ENCODE measurements at regions not wholly inside any gene's neighbourhood (a gene's known extent, or its start where the extent isn't known, plus 50 kb on each side); places are given as distances from the start of the nearest gene placed in this dataset.

DNA sequence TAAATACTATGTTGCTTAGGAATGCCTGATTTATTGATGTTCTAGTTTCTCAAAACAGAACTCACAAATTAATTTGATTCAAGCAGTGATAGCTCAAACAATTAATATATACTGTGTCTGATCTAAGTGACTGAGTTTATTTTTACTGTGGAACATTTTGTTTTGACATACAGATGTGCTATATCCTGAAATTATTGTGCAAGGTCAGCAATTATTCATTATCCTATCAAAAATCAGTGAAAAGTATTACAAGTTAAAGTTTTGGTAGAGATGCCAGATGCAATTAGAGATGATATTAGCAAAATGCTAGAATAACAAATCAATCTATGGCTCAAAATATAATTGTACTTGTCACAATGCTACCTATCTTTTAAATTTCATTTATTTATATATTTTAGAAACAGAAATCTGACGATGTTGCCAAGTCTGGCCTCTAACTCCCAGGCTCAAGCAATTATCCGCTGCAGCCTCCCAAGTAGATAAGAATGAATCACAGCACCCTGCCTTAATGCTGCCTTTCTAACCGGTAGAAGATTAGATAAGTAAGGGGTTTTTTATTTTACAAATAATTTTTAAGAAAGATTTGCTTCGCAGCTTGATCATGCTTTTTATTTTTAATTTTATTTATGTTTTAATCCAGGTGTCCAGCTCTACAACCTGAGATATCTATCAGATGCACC is 825.5 kb upstream of the NDST4 start:
- Mint-ChIP-seq H3K36me3 (no peaks in the 10 kb centered on the region), H3K4me1 (no peaks in the 10 kb centered on the region), H3K27me3 (no peaks in the 10 kb centered on the region), H3K9me3 (peaks cover 2 to 4% (median 4%) of the 10 kb centered on the region in 3 donors), H3K27ac (no peak overlapping the region), H3K4me3 (no peak overlapping the region)

DNA sequence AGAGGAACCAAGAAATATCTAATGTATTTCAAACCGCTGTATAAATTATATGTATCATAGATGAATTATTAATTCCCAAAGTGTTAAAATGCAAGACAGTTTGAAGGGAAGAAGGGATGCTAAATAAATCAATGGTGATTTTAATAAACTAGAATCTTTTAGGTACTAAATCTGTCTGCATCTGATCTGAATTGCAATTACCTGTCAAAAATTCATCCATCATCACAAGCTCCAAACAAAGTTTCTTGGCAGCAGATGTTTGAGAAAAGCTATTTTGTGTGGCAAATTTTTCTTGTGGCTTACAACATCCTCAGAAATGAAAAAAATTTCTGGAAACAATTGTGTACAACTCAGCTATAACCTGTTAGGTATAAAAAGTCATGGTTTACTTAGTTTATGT is 816.0 kb upstream of the NDST4 start:
- peaks cover 0 to 2% (median 0%) of the 10 kb centered on the region in 3 donors for H3K9me3 Mint-ChIP-seq
- H3K4me3 Mint-ChIP-seq = no peak overlapping the region
- no peaks in the 10 kb centered on the region for H3K36me3 Mint-ChIP-seq
- no peak overlapping the region for H3K27ac Mint-ChIP-seq
- H3K4me1 Mint-ChIP-seq = no peaks in the 10 kb centered on the region
- no peaks in the 10 kb centered on the region for H3K27me3 Mint-ChIP-seq

DNA sequence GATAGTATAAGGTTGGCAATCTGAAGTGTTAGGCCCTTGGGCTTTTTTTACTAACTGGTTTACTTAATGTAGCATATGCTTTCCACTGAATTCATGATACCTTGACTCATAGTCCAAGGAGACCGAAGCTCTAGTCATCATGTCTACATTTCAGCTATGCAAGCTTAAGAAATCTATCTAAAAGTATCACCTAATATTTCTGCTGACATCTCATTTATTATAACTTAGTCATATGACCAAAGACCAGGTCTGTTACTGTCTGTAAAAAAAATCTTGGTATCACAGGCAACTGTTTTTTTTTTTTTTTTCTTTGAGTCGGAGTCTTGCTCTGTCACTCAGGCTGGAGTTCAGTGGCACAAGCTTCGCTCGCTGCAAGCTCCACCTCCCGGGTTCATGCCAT is 814.0 kb upstream of the NDST4 start:
- H3K4me3 Mint-ChIP-seq = no peak overlapping the region
- peaks cover 0 to 2% (median 0%) of the 10 kb centered on the region in 3 donors for H3K9me3 Mint-ChIP-seq
- no peaks in the 10 kb centered on the region for H3K36me3 Mint-ChIP-seq
- no peaks in the 10 kb centered on the region for H3K4me1 Mint-ChIP-seq
- no peak overlapping the region for H3K27ac Mint-ChIP-seq
- no peaks in the 10 kb centered on the region for H3K27me3 Mint-ChIP-seq

DNA sequence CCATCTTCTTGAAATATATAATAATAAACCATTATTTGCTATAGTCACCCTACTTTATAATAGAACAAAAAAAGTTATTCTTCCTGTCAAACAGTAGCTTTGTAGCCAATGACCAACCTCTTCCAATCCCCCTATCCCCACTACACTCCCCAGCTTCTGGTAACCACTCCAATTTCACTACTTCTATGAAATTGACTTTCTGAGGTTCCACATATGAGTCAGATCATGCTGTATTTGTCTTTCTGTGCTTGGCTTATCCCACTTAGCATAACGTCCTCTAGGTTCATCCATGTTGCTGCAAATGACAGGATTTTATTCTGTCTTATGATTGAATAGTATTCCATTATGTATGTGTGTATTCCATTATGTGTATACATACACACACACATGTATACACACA is 809.7 kb upstream of the NDST4 start:
- H3K4me3 Mint-ChIP-seq = no peak overlapping the region
- H3K4me1 Mint-ChIP-seq = no peaks in the 10 kb centered on the region
- no peaks in the 10 kb centered on the region for H3K36me3 Mint-ChIP-seq
- no peaks in the 10 kb centered on the region for H3K27me3 Mint-ChIP-seq
- H3K27ac Mint-ChIP-seq = no peak overlapping the region
- H3K9me3 Mint-ChIP-seq = peaks cover 0 to 4% (median 2%) of the 10 kb centered on the region in 3 donors

DNA sequence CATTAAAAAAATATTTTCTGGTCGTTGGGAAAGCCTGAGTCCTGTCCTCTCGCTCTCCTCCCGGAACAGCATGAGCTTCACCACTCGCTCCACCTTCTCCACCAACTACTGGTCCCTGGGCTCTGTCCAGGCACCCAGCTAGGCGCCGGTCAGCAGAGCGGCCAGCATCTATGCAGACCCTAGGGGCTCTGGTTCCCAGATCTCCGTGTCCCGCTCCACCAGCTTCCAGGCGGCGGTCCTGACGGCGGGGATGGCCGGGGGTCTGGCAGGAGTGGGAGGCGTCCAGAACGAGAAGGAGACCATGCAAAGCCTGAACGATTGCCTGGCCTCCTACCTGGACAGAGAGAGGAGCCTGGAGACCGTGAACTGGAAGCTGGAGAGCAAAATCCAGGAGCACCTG is 807.2 kb upstream of the NDST4 start:
- Mint-ChIP-seq H3K36me3 (no peaks in the 10 kb centered on the region), H3K27ac (no peak overlapping the region), H3K9me3 (peaks cover 0 to 4% (median 2%) of the 10 kb centered on the region in 3 donors), H3K4me1 (no peaks in the 10 kb centered on the region), H3K4me3 (no peak overlapping the region), H3K27me3 (no peaks in the 10 kb centered on the region)

DNA sequence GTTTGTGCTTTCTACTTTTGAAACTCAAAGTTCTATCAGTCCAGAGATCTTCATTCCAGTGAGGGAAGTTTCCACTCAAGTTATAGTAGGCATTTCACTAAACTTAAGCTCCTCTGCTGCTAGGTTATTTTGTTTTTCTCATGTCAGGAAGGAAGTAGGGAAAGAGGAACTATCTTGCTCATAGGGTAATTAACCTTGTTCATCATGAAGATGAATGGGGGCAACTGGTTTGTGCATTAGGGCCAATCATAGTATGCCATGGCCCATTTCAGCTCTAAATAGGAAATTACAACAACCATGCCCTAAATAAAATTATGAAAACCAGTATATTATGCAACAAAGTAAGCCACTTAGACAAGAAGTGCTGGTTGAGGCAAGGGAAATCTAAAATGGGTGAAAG is 804.7 kb upstream of the NDST4 start:
- Mint-ChIP-seq H3K4me1 (no peaks in the 10 kb centered on the region), H3K27me3 (no peaks in the 10 kb centered on the region), H3K36me3 (no peaks in the 10 kb centered on the region), H3K9me3 (peaks cover 0 to 2% (median 1%) of the 10 kb centered on the region in 3 donors), H3K4me3 (peak overlapping the region in 1 of 4 donors; percentile 28), H3K27ac (no peak overlapping the region)

DNA sequence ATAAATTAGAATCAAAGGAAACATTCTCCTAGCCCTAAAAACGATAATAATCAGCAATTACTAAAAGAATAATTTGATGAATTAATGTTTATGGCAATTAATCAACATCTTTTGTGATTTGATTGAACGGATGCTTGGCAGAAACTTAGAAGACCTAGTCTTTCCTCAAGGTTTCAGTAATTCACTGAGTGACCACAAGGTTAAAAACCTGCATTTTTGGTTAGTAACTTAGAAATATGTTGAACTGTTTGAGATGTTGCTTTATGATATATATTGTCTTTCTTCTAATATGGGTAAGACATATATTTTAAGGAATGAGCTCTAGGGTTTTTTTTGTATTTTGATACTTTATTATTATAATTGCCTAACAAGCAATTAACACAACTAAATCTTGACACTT is 793.0 kb upstream of the NDST4 start:
- no peak overlapping the region for H3K4me3 Mint-ChIP-seq
- H3K27me3 Mint-ChIP-seq = no peaks in the 10 kb centered on the region
- no peaks in the 10 kb centered on the region for H3K4me1 Mint-ChIP-seq
- H3K9me3 Mint-ChIP-seq = peaks cover 0 to 15% (median 5%) of the 10 kb centered on the region in 3 donors
- no peaks in the 10 kb centered on the region for H3K36me3 Mint-ChIP-seq
- no peak overlapping the region for H3K27ac Mint-ChIP-seq

DNA sequence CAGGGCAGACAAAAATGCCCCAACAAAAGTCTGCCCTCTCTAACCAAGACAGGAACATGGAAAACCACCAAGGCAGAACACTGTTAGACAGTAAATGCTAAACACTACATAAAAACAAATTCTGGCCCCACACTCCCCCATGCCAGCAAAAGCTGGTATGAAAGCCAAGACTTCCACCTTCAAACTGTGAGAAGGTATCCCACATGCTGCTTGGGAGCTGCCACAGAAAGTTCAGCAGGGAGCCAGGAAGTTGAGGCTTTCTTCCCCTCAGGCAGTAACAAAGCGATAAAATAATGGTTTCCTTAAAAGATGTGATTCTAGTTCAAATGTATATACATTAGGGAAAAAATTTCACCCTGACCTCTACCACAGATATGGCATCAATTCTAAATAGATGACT is 770.4 kb upstream of the NDST4 start:
- no peaks in the 10 kb centered on the region for H3K36me3 Mint-ChIP-seq
- no peak overlapping the region for H3K27ac Mint-ChIP-seq
- H3K4me1 Mint-ChIP-seq = no peaks in the 10 kb centered on the region
- no peak overlapping the region for H3K4me3 Mint-ChIP-seq
- no peaks in the 10 kb centered on the region for H3K27me3 Mint-ChIP-seq
- peaks cover 0 to 5% (median 0%) of the 10 kb centered on the region in 3 donors for H3K9me3 Mint-ChIP-seq

DNA sequence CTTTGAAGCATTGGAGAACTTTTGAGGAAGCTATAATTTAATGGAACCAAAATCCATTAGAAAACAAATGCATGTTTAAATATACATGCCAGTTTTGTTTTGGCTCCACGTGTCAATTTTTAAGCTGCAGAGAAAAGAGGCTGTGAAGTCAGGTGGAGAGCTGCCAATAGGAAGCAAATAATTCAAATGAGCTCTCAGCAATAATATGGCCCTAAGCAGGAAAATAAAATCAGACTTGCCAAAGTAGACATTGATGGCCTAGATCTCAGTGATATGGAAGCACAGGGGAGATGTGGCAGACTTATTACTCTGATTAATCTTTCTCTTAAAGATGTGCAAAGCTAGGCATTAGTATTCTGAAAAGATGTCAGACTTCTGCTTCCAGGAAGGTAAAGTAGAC is 769.8 kb upstream of the NDST4 start:
- H3K4me1 Mint-ChIP-seq = no peaks in the 10 kb centered on the region
- no peaks in the 10 kb centered on the region for H3K36me3 Mint-ChIP-seq
- no peak overlapping the region for H3K27ac Mint-ChIP-seq
- no peak overlapping the region for H3K4me3 Mint-ChIP-seq
- peaks cover 0 to 5% (median 0%) of the 10 kb centered on the region in 3 donors for H3K9me3 Mint-ChIP-seq
- no peaks in the 10 kb centered on the region for H3K27me3 Mint-ChIP-seq

DNA sequence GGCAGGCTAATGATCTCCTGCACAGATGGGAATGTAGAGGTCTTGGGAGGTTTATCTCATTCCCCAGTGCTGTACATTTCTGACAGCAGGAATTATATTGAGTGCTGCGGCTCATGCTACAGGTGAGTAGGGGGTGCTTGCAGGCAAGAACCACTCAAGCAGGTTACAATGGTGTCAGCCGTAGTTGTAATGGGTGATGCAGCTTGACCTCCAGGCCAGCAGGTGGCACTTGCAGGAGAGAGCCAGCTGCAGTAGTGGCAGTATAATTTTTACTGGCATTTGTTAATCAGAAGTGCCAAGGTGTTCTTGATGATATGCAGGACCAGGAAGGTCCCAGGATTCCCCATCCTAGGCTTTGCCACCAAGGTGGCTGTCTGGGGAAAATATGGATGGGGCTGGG is 759.6 kb upstream of the NDST4 start:
- no peaks in the 10 kb centered on the region for H3K27me3 Mint-ChIP-seq
- peaks cover 0 to 6% (median 0%) of the 10 kb centered on the region in 3 donors for H3K9me3 Mint-ChIP-seq
- H3K27ac Mint-ChIP-seq = no peak overlapping the region
- no peaks in the 10 kb centered on the region for H3K4me1 Mint-ChIP-seq
- H3K36me3 Mint-ChIP-seq = no peaks in the 10 kb centered on the region
- no peak overlapping the region for H3K4me3 Mint-ChIP-seq

DNA sequence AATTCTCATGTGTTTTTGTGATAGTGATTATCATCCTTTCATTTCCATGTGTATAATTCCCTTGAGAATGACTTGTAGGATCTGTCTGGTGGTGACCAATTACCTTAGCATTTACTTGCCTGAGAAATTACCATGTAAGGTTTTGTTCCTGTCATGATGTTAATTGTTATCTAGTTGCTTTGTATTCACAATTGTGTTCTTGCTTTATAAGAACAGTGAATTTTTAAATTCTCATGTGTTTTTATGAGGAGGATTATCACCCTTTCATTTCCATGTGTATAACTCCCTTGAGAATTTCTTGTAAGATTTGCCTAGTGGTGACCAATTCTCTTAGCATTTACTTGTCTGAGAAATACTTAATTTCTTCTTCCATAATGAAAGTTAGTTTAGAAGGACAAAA is 758.2 kb upstream of the NDST4 start:
- Mint-ChIP-seq H3K4me3 (no peak overlapping the region), H3K36me3 (no peaks in the 10 kb centered on the region), H3K4me1 (no peaks in the 10 kb centered on the region), H3K27ac (no peak overlapping the region), H3K9me3 (peaks cover 0 to 6% (median 0%) of the 10 kb centered on the region in 3 donors), H3K27me3 (no peaks in the 10 kb centered on the region)

DNA sequence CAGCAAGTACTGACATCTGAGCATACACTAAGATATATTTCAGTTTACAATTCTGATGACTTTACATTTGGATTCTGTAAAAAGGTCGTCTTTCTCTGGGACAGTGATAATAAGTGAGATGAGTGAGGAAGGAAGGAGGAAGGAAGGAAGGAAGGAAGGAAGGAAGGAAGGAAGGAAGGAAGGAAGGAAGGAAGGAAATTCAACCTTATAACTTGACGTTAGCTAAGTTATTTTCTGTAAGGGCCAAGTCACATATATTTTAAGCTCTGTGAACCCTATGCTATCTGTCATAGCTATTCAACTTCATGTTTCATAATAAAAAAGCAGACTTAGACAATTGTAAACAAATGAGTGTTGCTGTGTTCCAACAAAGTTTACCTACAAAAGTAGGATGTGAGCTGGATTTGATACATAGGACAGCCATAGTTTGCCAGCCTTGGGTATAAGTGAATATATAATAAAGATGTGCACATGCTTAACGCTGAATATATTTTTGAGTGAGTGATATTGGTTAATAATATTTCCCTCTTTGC is 753.0 kb upstream of the NDST4 start:
- no peak overlapping the region for H3K27ac Mint-ChIP-seq
- no peaks in the 10 kb centered on the region for H3K27me3 Mint-ChIP-seq
- H3K4me3 Mint-ChIP-seq = no peak overlapping the region
- peaks cover 0 to 4% (median 0%) of the 10 kb centered on the region in 3 donors for H3K9me3 Mint-ChIP-seq
- H3K36me3 Mint-ChIP-seq = no peaks in the 10 kb centered on the region
- H3K4me1 Mint-ChIP-seq = no peaks in the 10 kb centered on the region

DNA sequence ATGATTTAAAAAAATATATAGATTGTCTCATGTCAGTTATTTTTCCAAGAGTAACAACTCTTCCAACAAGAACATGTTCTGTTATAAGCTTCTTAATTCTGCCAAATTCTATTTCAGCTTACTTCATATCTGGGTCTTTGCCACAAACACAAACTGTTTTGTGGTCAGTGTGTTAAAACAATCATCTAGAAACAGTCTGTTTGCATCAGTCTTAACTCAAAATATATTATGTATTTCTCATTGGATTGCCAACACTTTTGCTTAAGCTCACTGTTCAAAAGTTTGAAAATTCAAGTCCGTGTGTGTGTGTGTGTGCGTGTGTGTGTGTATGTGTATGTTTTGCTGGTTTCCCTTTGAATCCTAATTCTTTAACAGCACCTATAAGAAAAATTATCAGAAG is 752.3 kb upstream of the NDST4 start:
- Mint-ChIP-seq H3K27me3 (no peaks in the 10 kb centered on the region), H3K4me3 (no peak overlapping the region), H3K36me3 (no peaks in the 10 kb centered on the region), H3K9me3 (peaks cover 0 to 4% (median under 1%) of the 10 kb centered on the region in 3 donors), H3K27ac (no peak overlapping the region), H3K4me1 (no peaks in the 10 kb centered on the region)

DNA sequence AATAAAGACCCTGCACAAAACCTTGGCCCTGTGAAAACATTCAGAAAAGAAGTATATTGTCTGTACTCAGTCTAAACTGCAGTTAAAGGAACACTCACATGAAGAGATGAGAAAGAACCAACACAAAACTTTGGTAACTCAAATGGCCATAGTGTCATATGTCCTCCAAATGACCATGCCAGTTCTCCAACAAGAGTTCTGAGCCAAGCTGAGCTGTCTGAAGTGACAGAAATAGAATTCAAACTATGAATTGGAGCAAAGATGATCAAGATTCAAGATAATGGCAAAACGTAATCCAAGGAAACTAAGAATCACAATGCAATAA is 739.3 kb upstream of the NDST4 start:
- Mint-ChIP-seq H3K27ac (no peak overlapping the region), H3K36me3 (no peaks in the 10 kb centered on the region), H3K9me3 (peaks cover 0 to 11% (median 0%) of the 10 kb centered on the region in 3 donors), H3K4me3 (no peak overlapping the region), H3K4me1 (no peaks in the 10 kb centered on the region), H3K27me3 (no peaks in the 10 kb centered on the region)

DNA sequence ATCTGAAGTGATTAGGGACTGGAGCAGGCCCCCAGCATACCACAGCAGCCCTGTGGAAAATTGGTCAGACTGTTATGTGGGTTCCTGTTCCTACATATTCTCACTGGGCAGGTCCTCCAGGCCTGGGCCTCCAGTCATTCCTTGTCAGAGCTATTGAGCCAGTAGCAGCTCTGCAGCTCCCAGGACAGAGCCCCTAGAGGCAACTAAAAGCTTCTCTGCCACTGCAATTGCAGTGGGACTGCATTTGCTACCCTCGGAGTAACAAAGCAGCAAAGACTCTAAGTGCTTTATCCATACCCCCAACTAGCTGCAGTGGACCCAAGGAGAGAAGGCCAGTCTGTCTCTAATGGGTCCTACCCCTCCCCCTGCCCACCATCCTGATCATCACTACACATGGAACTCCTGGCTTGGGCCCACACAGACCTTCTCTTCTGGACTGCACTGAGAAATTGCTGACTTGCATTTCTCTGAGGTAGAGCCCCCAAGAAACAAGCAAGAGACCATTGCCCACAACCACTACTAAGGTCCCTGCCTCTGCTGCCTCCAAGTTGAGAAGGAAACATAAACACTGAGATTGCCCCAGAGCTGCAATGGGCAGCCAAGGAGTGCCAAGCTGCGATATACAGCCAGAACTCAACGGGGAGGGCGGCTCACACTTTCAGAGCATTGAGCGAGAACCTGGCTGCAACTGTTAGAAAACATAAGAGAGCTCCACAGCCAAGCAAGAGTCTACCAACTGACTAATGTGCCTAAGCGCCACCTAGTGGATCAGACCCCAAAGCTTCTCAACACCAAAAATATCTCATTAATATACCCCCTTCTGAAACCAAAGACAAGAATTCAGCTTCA is 738.7 kb upstream of the NDST4 start:
- Mint-ChIP-seq H3K27me3 (no peaks in the 10 kb centered on the region), H3K4me3 (peak overlapping the region in 1 of 4 donors; percentile 6), H3K36me3 (no peaks in the 10 kb centered on the region), H3K4me1 (no peaks in the 10 kb centered on the region), H3K27ac (no peak overlapping the region), H3K9me3 (peaks cover 0 to 11% (median 0%) of the 10 kb centered on the region in 3 donors)
